CD14-positive monocyte (primary cell): ENCODE measurements at regions not wholly inside any gene's neighbourhood (a gene's known extent, or its start where the extent isn't known, plus 50 kb on each side); places are given as distances from the start of the nearest gene placed in this dataset.

Experiments
- DNase-seq, 3 donors: peaks; one replicate each; pipeline ENCODE4 v3.0.0-alpha.2; 2011 to 2022
- H2AFZ ChIP-seq: 2 replicates; pipeline ENCODE4 v1.6.0; 2012; ENCODE audit warnings: mild to moderate bottlenecking, low read depth, low read length, inconsistent platforms; ENCODE audit not compliant: insufficient read depth, poor library complexity, severe bottlenecking
- H3K27ac ChIP-seq, 2 donors: 1 replicate in 1 of 2; 2 replicates in 1 of 2; pipeline ENCODE4 v1.5.1; 2012 to 2013; ENCODE audit warnings: low read length in 2 of 2, control low read depth in 1 of 2, inconsistent platforms in 1 of 2, low read depth in 1 of 2, mild to moderate bottlenecking in 1 of 2
- H3K27me3 ChIP-seq, 2 donors: one replicate each; pipeline versions ENCODE4 v1.6.0 to v1.6.1; 2011 to 2013; ENCODE audit warnings: low read length in 2 of 2; ENCODE audit not compliant: control insufficient read depth in 2 of 2, insufficient read depth in 2 of 2
- H3K36me3 ChIP-seq, 2 donors: replicated peaks in 1 of 2; 1 replicate in 1 of 2; 2 replicates in 1 of 2; pipeline versions ENCODE4 v1.5.1 to v1.6.1; 2012 to 2013; ENCODE audit warnings: low read length in 2 of 2, control low read depth in 1 of 2, inconsistent platforms in 1 of 2, mild to moderate bottlenecking in 1 of 2; ENCODE audit not compliant: insufficient read depth in 2 of 2, control insufficient read depth in 1 of 2
- H3K4me1 ChIP-seq, 2 donors: 1 replicate in 1 of 2; 2 replicates in 1 of 2; pipeline versions ENCODE4 v1.5.1 to v1.6.1; 2012 to 2013; ENCODE audit warnings: low read length in 2 of 2, control low read depth in 1 of 2, inconsistent platforms in 1 of 2, mild to moderate bottlenecking in 1 of 2, moderate library complexity in 1 of 2; ENCODE audit not compliant: insufficient read depth in 2 of 2, control insufficient read depth in 1 of 2
- H3K4me2 ChIP-seq: replicated peaks from 2 replicates; pipeline ENCODE3; 2012; ENCODE audit warnings: low read length, moderate library complexity, mild to moderate bottlenecking; ENCODE audit not compliant: poor library complexity, severe bottlenecking; ENCODE audit errors: extremely low read depth
- H3K4me3 ChIP-seq, 3 experiments: fragments of 200-600 bp in 1 of 3; sonication (generic) in 1 of 3; replicated peaks in 1 of 3; 1 replicate in 2 of 3; 2 replicates in 1 of 3; pipeline ENCODE4 v1.5.1; 2011 to 2013; ENCODE audit warnings: low read length in 3 of 3, mild to moderate bottlenecking in 3 of 3, control low read depth in 2 of 3, low read depth in 2 of 3, inconsistent platforms in 1 of 3, moderate library complexity in 1 of 3
- H3K79me2 ChIP-seq: 2 replicates; pipeline ENCODE4 v1.6.0; 2012; ENCODE audit warnings: mild to moderate bottlenecking, control low read depth, inconsistent platforms, low read length, moderate library complexity; ENCODE audit not compliant: insufficient read depth
- H3K9ac ChIP-seq: 2 replicates; pipeline ENCODE4 v1.6.0; 2017; ENCODE audit warnings: low read length, mild to moderate bottlenecking; ENCODE audit not compliant: insufficient read depth, poor library complexity, severe bottlenecking
- H3K9me3 ChIP-seq, 2 donors: replicated peaks in 1 of 2; 1 replicate in 1 of 2; 2 replicates in 1 of 2; pipeline versions ENCODE4 v1.5.1 to v1.6.1; 2012 to 2013; ENCODE audit warnings: low read length in 2 of 2, control low read depth in 1 of 2; ENCODE audit not compliant: control insufficient read depth in 1 of 2, insufficient read depth in 1 of 2
- H4K20me1 ChIP-seq: 2 replicates; pipeline ENCODE4 v1.6.0; 2012; ENCODE audit warnings: mild to moderate bottlenecking, low read length, control low read depth, moderate library complexity; ENCODE audit not compliant: insufficient read depth
- H3K27ac Mint-ChIP-seq, 7 donors: one replicate each; pipeline ENCODE4 v1.8.0; 2020; ENCODE audit warnings: mild to moderate bottlenecking in 7 of 7, mixed read lengths in 7 of 7, moderate library complexity in 6 of 7, inconsistent platforms in 2 of 7
- H3K27me3 Mint-ChIP-seq, 3 donors: one replicate each; pipeline ENCODE4 v1.8.0; 2021 to 2022; ENCODE audit warnings: low read depth in 3 of 3, mild to moderate bottlenecking in 3 of 3, mixed read lengths in 3 of 3, moderate library complexity in 3 of 3, inconsistent platforms in 1 of 3
- H3K36me3 Mint-ChIP-seq, 2 donors: one replicate each; pipeline ENCODE4 v1.8.0; 2020; ENCODE audit warnings: mixed read lengths in 2 of 2, inconsistent platforms in 1 of 2, mild to moderate bottlenecking in 1 of 2
- H3K4me1 Mint-ChIP-seq: one replicate; pipeline ENCODE4 v1.8.0; 2020; ENCODE audit warnings: mild to moderate bottlenecking, mixed read lengths
- H3K4me3 Mint-ChIP-seq, 2 donors: one replicate each; pipeline ENCODE4 v1.8.0; 2020; ENCODE audit warnings: mild to moderate bottlenecking in 2 of 2, mixed read lengths in 2 of 2, moderate library complexity in 1 of 2
- H3K9me3 Mint-ChIP-seq, 7 donors: one replicate each; pipeline ENCODE4 v1.8.0; 2020 to 2022; ENCODE audit warnings: mixed read lengths in 7 of 7, mild to moderate bottlenecking in 6 of 7, moderate library complexity in 6 of 7, inconsistent platforms in 2 of 7
- WGBS: methylation state at CpG from one replicate; pipeline ENCODE4 v1.1.5; 2013; ENCODE audit warnings: missing lambda C conversion rate; ENCODE audit not compliant: insufficient coverage; 5-methylcytosine and 5-hydroxymethylcytosine counted together
- intact Hi-C, 2 donors: fragments of 100-400 bp; cut with micrococcal nuclease; formaldehyde crosslinking; loops; one replicate each; pipeline versions ENCODE4 v1.15.0 to v1.15.1; 2023
- TF ChIP-seq, protein P1 (sequence below): fragments of 200-600 bp; IDR thresholded peaks from one replicate; pipeline ENCODE4 v1.8.0; 2022; ENCODE audit warnings: antibody characterized with exemption, mild to moderate bottlenecking

GRCh38 chr22:48579043-48579927 lies 1248.4 kb downstream of the BRD1 start:
- Histone ChIP-seq H3K9me3 (peaks cover 8 to 18% of the 10 kb centered on the region in 2 donors), H3K27ac (no peak overlapping the region), H3K4me1 (no peaks in the 10 kb centered on the region), H3K4me2 (no peak overlapping the region), H3K9ac (no peak overlapping the region), H3K79me2 (no peaks in the 10 kb centered on the region), H3K36me3 (no peaks in the 10 kb centered on the region), H3K27me3 (peaks cover 5 to 18% of the 10 kb centered on the region in 2 donors), H3K4me3 (no peak overlapping the region), H2AFZ (no peak overlapping the region), H4K20me1 (no peaks in the 10 kb centered on the region)
- TF ChIP-seq, protein P1, sequence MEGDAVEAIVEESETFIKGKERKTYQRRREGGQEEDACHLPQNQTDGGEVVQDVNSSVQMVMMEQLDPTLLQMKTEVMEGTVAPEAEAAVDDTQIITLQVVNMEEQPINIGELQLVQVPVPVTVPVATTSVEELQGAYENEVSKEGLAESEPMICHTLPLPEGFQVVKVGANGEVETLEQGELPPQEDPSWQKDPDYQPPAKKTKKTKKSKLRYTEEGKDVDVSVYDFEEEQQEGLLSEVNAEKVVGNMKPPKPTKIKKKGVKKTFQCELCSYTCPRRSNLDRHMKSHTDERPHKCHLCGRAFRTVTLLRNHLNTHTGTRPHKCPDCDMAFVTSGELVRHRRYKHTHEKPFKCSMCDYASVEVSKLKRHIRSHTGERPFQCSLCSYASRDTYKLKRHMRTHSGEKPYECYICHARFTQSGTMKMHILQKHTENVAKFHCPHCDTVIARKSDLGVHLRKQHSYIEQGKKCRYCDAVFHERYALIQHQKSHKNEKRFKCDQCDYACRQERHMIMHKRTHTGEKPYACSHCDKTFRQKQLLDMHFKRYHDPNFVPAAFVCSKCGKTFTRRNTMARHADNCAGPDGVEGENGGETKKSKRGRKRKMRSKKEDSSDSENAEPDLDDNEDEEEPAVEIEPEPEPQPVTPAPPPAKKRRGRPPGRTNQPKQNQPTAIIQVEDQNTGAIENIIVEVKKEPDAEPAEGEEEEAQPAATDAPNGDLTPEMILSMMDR, result no peak
- H3K27me3 Mint-ChIP-seq, result peaks cover 16 to 28% (median 23%) of the 10 kb centered on the region in 3 donors
- peaks cover 0 to 2% of the 10 kb centered on the region in 2 donors for H3K36me3 Mint-ChIP-seq
- no peak overlapping the region for H3K27ac Mint-ChIP-seq
- H3K4me1 Mint-ChIP-seq, result no peaks in the 10 kb centered on the region
- intact Hi-C loops, result no loop called here
- DNase-seq, result no peak
- H3K9me3 Mint-ChIP-seq, result peaks cover 0 to 3% (median 0%) of the 10 kb centered on the region in 7 donors
- H3K4me3 Mint-ChIP-seq, result no peak overlapping the region
- 80% methylated on average over 13 of the region's 30 CpGs for WGBS

DNA sequence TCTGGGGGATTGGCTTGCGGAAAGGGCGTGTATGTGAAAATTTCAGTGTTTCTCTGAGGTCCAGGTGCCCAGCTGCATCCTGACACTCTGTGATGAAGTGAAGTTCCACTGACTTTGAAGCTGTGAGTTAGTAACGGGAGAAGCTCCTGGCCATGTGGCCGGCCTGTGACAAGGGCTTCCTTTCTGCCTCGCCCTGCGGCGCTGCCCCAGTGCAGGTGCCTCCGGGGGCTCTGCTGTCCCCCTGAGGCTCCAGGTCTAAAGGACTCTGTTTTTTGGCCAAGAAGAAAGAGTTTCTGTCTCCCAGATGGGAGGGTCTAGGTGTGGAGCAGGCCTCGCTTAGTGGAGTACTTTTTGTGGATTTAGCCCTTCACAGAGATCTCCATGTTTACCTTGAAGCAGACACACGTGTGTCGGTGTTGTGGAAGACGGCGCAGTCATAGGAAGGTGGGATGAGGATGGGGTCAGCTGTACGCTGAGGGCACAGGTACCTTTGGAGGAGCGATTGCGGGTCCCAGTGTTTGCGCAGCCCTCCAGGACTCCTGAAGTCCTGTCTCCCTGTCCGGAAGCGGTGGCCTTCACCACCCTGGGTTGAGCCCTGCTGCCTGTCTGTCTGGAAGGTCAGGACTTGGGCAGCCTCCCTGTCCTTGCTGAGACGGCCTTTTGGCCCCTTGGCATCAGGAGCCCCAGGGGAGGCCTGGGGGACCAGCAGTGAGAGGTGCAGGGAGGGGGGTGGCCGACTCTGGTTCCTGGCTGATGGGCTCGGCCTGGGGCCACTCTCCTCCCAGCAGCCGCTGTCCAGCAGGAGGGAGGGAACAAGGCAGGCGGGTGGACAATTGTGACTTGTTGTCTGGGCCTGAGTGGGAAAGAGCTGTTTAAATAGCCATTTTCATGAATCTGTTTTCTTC lies 1249.3 kb downstream of the BRD1 start:
- Histone ChIP-seq H3K9me3 (peaks cover 7 to 11% of the 10 kb centered on the region in 2 donors), H3K36me3 (no peaks in the 10 kb centered on the region), H3K27me3 (peaks cover 9 to 24% of the 10 kb centered on the region in 2 donors), H4K20me1 (no peaks in the 10 kb centered on the region), H3K79me2 (no peaks in the 10 kb centered on the region), H3K4me1 (no peaks in the 10 kb centered on the region), H3K4me3 (no peak overlapping the region), H3K4me2 (no peak overlapping the region), H3K27ac (no peak overlapping the region), H2AFZ (no peak overlapping the region), H3K9ac (no peak overlapping the region)
- H3K27ac Mint-ChIP-seq, result no peak overlapping the region
- H3K4me3 Mint-ChIP-seq, result peak overlapping the region in 1 of 2 donors; percentile 33
- H3K36me3 Mint-ChIP-seq, result peaks cover 0 to 2% of the 10 kb centered on the region in 2 donors
- intact Hi-C loops, result no loop called here
- WGBS, result 92% methylated on average over 20 of the region's 24 CpGs
- H3K4me1 Mint-ChIP-seq, result no peaks in the 10 kb centered on the region
- peaks cover 24 to 36% (median 29%) of the 10 kb centered on the region in 3 donors for H3K27me3 Mint-ChIP-seq
- DNase-seq, result no peak
- H3K9me3 Mint-ChIP-seq, result peaks cover 0 to 6% (median 0%) of the 10 kb centered on the region in 7 donors
- TF ChIP-seq, protein P1, result no peak
